ENCODE measurements at regions not wholly inside any gene's neighbourhood (a gene's known extent, or its start where the extent isn't known, plus 50 kb on each side); places are given as distances from the start of the nearest gene placed in this dataset.

DNA sequence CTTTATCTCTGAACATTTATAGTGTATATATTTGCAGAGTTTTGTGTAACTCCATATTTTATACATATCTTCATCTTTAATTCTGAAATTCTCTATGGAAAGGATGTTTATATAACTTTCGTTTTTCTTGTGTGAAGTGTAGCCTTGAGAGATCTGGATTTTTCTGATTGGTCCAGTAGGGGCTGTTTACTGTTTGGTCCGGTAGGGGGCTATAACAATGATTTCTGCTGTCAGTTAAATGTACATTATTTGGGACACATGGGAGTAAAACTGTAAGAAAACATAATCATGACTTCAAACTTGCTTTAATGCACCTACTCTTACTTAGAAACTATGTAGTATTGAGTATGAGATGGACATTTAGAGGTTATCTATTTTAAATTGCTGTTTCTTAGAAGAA lies 527.1 kb upstream of the ARRDC3 start:
- TF ChIP-seq GATA2 (IDR thresholded peaks at IDR 0.05; ENCODE audit: low read depth, low read length) (no peak), GATA3 (IDR thresholded peaks at IDR 0.05; ENCODE audit: low read depth, low read length) (no peak)
